Stimulated activated CD8-positive, alpha-beta memory T cell treated with anti-CD3 and anti-CD28 coated beads, Interleukin-12 subunit alpha, Interleukin-12 subunit beta, amount 100 ng/mL, for 1 hour (primary cell): ENCODE measurements at regions not wholly inside any gene's neighbourhood (a gene's known extent, or its start where the extent isn't known, plus 50 kb on each side); places are given as distances from the start of the nearest gene placed in this dataset.

Experiments
- DNase-seq: peaks from one replicate; pipeline ENCODE4 v3.0.0-alpha.2; 2020; ENCODE audit warnings: low read depth

DNA sequence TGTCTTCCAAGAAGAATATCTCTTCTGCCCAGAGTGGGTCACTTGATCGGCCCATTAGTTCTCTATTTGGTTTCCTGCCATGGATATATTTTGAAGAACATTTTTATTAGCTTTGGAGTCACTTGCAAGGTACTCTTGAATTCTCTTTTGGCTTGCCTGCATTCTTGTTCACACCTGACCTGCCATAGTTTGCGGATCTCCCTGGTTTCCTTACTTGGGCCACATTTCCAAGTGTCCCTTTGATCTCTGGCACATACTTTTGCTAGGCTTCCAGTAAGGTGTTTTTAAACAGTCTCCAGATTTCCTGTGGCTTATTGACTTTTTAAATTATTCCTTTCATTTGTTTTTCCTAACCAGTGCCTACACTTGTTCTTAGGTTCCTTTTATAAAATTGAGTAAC, 488.5 kb upstream of the MDFIC2 start:
- DNase-seq, result no peak

DNA sequence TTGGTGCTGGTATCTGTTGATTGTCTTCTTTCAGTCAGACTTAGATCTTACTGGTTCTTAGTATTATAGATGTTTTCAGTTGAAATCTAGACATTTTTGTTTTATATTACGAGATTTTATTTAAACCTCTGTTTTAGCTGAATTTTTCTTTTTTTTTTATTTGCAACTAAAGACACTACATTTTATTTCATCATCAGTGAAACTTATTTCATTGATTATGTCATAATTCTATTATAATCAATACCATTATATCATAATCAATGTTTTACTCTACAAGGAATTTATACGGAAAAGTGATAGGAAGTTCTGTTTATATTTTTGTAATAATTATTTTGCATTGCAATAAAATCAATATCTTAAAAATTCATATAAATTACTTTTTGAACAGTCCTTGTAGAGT, 477.4 kb upstream of the MDFIC2 start:
- DNase-seq, result no peak

DNA sequence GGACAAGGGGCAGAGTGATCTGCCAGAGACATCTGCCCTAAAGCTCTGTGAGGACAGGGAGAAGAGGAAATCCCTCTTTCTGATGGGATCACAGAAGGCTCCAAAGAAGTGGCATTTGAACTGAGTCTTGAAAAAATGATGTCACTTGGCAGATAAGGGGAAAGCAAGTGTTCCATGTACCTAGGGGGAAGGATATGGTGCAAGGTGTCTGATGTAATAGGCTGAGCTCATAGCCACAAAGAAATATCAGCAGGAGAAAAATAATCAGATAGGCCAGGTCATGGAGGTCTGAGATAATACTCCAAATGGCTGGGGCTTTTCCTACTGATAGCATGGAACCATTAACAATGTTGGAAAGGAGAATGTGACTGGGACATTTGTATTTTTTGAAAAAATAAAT, 468.4 kb upstream of the MDFIC2 start:
- no peak for DNase-seq

DNA sequence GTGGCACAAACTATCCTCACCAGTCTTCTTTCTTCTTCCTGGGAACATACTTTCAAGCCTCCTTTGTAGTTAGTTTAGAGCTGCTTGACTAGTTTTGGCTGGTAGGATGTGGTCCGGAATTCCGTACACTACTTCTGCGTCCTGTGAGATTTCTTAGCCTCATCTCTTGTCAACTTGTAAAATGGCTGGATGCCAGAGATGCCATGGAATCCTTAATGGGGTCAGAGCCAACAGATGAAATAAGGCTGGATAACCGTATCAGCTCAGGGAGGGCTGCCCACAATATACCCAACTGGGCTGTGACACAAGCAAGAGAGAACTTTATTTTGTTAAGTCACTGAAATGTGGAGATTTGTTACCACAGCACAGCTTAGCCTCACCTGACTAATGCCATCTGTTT, 466.9 kb upstream of the MDFIC2 start:
- no peak for DNase-seq

DNA sequence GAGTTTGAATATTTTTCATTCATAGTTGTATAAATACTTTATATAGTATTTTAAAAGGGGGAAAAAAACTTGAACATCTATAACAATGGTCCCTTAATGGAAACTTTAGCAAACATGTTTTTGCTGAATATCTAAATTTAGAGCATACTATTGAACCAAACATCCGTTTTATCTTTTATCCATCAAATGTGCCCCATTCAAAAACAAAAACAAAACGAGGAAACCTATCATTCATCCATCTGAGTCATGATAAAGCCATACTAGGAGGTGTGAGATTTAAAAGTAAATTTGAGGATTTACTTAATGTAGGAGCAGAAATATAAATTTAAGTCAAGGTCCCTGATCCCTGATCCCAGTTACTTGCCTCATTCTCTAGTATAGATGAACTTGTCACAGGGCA, 463.6 kb upstream of the MDFIC2 start:
- DNase-seq, result no peak

DNA sequence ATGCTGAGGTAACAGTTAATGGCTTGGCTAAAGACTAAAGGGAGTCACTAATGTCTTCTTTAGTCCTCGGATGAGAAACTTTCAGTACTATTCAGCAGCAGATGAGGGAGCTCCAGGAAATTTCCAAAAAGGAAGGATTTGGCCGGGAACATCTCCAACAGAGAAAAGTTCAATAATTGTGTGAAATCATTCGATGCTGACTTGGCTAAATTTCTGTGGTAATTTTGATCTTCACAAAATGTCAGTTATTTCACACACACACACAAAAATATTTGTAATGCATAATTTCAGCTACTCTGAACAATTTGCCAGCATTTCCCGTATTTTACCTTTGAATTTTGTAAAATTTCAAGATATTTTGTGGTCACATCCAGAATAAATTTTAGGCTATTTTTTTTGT, 462.8 kb upstream of the MDFIC2 start:
- DNase-seq, result no peak

DNA sequence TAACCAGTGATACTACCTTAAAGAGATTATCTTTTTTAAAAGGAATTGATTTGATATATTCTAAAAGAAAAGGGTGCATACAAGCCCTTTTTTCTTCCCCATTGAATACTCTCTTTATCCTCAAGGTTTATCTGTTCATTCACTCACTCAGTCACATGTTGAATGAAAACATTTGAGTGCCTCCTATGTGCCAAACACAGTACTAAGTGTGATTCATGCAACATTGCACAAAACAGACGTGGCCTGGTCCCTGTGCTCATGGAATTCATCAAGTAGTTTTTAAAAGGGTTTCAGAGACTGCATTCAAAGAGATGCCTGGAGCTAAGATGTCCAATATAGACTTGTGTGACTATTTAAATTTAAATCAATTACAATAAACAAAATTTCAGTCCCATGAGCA, 462.2 kb upstream of the MDFIC2 start:
- DNase-seq, result no peak

DNA sequence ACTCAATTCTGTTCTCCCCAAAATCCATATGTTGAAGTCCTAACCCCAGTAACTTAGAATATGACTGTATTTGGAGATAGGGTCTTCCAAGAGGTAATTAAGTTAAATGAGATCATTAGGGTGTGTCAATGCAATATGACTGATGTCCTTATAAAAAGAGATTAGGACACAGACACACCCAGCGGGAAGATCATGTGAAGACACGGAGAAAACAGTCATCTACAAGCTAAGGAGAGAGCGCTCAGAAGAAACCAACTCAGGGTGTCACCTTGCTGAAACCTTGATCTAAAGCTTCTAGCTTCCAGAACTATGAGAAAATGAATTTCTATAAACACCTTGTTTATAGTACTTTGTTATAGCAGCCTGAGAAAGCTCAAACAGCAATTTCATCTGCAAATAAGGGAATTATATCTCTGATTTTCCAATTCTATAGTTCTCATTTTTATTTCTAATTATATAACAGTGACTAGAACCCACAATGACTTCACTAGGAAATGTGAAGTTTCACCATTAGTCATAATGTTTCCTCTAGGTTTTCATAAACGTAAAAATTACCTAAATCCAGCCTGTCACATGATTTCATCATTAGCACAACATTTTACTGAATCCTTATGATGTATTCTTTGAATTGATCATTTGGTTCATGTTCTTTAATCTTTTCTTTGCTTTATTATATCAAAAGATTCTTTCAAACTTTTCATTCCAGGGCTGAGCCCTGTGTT, 459.1 kb upstream of the MDFIC2 start:
- no peak for DNase-seq

DNA sequence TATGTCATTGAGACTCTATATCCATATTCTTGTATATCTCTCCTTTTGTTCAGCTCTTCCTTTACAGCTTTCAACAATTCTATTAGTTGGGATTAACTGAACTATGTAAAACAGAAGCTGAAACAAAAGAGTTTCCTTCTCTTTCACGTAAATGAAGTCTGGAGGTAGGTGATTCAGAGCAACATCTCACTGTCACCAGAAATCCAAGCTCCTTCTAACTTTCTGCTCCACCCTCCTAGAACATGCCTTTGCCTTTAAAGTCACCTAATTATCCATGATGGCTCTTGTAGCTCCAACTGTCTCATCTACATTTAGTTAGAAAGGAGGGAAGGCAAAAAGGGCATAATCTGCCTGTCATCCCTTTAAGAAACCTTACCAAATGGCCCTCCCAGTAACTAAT, 458.2 kb upstream of the MDFIC2 start:
- DNase-seq, result no peak

DNA sequence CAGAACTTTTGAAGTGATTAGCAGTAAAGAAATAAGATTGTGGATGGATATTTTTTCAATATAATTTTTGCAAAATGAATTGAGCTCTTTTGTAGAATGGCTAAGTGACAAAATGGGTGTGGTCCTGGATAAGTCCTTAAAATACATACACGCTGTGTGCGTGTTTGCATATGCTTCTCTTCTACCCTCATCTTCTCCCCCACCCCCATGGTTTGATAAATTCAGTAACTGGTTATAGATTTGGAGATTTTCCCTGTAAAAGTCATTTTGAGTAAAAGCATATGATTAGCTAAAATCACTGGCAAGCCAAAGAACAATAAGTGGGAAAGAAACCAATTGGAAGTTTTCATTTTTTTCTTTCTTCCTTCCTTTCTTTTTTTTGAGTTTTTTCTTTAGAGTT, 453.9 kb upstream of the MDFIC2 start:
- DNase-seq, result no peak

DNA sequence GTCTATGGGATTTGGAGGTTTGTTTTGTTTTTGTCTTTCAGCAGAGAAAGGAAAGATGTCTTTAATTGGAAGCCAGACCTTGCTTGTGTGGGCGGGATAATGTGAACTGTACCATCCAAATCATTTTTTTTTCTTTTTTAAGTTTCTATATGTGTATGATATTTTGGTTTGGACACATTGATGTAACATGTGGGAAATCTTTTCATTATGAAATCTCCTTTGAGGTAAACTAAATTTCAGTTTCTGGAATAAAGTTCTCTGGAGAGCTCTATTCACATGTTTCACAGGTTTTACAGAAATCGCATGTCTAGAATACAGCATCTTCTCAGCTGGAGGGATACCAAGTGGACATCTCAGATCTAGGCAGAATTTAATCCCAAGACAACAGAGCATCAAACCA, 451.5 kb upstream of the MDFIC2 start:
- no peak for DNase-seq

DNA sequence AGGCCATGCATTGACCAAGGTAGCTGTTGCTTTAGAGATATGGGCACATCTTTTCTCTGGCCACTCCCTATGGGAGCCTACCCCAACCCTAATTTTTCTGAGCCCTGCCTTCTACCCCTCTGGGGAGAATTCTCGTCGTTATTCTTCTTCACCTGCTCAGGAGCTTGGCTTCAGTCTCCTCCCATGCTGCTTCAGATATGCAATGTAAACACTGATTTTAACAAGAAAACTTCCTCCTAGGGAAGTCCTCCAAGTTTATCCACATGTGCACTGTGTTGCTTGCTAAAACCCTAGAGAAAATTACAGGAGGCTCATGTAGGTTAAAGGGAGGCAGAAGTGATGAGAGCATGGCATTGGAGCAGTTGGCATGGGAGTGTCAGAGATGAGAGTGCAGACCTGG, 445.2 kb upstream of the MDFIC2 start:
- DNase-seq, result no peak

DNA sequence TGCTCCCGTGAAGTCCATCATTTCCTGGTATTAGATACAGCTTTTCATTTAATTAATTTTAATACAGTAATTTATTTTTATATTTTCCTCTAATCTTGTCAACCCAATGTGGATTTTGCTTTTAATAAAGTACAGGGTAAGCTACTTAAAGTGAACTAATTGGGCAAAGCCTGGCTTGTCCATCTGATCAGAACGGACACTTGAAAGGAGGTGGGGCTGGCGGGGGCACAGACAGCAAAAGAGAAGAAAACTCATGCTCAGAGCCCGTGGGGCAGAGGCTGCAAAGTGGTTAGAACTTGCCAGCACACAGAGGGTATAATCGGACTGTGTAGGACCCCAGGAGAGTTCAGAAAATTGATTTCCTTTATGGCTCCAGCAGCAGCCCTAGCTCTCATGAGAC, 443.1 kb upstream of the MDFIC2 start:
- DNase-seq, result no peak

DNA sequence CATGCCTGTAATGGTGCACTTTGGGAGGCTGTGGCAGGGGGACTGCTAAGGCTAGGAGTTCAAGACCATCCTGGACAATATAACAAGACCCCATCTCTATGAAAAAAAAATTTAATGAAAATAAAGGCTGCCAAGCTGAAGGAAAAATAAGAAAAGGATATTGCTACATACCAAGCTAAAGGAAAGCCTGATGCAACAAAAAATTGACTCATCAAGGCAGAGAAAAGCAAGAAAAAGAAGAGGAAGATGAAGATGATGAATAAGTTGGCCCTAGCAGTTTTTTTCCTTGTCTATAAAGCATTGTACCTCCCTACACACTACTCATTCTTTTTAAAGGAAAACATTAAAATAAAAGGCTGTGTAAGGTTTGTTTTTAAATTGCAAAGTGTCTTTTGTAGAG, 441.9 kb upstream of the MDFIC2 start:
- DNase-seq, result no peak

DNA sequence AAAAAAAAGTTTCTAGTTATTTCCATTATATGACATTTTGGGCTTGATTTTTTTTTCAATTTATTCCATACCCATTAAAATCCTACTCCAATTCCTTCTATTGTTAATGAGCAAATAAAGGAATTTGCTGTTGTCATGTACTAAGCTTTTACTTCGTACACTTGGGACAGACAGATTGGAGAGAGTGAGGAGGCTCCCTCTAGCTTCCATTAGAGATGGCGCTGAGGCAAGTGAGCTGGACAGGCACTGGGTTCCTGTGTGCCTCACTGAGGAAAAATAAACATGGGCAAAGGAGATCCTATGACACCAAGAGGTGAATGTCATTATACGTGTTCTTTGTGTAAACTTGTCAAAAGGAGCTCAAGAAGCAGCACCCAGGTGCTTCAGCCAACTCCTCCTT, 441.1 kb upstream of the MDFIC2 start:
- no peak for DNase-seq

DNA sequence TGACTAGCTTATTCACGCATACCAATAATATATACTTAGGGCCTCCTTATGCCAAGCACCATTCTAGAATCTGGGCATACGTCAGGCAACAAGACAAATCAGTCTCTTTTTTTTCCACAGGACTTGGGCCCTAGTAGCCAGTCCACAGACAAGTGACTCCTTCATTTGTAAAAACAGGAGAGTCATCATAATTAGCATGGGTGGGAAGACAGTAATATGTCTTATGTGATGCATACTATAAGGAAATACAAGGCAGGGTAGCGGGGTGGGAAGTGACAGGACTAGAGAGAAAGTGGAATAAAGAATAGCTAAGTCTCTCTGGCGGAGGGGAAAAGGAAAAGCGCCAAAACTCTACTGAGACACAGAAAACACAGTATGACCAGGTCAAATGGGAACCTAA, 439.6 kb upstream of the MDFIC2 start:
- no peak for DNase-seq

DNA sequence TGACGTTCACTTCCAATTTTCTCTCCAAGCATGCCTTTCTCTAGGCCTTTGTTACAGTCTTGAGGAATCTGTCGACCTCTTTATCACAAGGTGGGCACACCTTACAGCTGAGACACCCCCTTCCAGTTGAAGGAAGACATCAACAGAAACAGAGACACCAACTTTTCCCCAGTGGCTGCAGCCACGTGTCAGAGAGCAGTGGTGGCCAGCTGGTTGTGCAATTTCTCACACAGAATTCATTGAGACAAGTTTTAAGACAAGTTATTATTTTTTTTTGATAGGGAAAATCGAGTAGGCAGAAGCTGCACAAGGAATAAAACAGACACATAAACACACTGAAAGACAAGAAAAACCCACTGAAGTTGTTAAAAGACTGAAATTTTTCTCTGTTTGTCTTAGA, 436.7 kb upstream of the MDFIC2 start:
- DNase-seq, result no peak

DNA sequence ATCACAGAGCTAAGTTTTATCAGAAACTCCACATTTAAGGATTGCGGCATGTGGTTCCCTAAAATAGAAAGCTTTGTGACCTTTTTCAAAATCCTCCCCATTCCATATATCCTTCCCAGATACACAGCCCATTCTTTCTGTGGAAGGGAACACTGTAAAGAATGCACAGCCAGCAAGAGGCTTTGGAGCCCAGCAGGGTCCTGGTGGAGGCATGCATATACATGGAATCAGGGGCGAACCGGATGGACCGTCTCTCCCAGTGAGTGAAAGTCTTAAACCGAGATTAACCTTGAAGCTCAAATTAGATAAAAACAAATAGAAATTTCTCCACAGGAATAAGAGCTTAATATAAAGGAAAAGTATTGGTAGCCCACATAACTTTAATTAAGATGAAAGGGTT, 436.2 kb upstream of the MDFIC2 start:
- no peak for DNase-seq

DNA sequence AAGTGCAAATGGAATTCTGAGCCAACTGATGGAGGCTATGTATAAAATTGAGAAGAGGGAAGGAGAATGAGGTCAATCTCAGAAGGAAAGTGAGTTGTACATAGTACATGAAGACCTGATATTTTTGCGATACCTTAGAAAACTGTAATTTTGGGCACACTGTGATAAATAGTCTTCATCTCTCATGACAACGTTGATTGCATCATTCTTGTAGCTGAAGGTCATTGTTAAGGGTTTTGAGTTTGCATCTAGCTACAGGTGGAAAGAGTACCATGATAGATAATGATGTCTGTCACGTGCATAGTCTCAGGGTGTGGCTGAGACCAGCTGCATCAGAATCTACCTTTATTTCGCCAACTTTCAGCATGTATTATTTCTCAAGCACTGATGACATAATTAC, 435.4 kb upstream of the MDFIC2 start:
- no peak for DNase-seq

DNA sequence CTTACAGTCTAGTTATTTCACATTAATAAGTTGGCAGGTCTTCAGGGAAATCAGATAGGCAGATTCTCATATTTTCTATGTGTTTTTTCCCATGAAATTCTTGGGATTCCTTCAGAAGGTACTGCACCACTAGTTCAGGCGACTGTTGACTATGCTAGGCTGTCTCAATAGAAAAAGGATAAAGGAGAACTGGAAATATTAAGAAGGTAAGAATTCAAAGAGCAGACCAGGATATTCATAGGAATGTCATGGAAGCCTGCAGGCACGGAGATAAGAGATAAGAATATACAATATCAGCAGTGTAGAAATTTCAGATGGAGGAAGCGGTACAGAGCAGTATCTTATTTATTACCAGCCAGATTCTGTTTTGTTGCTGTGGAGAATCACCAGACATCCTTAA, 432.1 kb upstream of the MDFIC2 start:
- DNase-seq, result no peak

DNA sequence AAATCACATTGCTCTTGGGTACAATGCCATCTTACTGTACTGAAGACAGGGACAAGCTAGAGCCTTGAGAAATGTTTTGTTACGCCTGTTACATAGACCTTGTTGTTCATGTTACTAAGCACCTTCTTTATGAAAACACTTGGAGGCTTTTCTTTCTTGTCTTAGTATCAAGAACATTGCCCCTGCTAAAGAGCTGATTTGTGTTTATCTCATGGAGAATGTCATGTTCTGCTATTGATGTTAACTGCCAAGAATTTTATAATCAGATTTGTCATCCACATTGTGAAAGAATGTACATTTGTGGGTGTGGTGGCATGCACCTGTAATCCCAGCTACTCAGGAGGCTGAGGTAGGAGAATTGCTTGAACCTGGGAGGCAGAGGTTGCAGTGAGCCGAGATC, 431.3 kb upstream of the MDFIC2 start:
- no peak for DNase-seq

DNA sequence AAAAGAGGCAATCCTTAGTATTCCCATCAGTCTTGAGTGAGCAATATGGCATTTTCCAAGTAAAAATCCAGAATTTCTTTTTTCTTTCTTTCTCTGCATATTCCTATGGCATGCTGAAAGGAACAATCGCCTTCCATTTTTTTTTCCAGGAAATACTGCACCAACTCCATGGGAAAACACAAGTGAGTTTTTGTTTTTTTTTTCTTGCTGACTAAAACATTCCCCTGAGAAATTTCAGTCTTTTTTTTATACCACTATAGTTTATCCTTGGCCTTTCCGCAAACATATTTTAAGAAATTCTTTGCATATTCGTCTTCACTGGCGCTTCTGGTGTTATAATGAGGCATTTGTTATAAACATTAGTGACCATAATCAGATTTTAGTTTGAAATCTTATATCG, 429.6 kb upstream of the MDFIC2 start:
- no peak for DNase-seq

DNA sequence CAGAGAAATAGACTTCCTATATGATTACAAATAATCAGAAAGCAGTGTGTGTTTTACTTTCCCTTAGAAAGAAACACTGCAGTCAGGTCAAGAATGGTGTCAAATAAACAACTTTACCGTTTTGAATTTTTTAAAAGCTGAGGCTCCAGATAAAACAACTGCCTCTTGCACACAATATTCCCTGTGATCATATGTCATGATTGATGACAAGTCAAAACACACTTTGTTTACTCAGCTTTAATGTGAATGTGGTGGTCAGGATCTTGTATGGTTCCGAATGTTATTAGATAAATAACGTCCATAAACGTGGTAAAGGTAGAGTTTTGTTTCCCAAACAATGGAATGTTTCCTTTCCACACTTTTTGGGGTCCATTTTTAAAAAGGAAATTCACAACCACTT, 428.4 kb upstream of the MDFIC2 start:
- no peak for DNase-seq

DNA sequence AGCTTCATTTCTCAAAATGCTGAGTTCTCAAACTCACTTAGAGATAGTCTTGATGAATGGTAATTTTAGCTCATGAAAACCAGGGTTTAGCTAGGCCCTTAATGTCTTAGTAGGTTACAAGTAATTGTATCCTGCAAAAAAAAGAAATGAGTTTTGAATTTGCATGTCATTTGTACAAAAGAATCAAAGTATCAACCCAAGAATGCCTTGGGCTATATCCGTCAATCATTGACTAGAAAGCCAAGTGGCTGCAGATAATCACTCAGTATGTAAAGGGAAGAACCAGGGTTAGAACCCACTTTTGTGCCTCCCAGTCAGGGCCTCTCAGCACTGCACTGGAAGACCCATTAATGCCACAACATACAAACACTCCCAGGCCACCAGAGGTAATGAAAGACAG, 427.6 kb upstream of the MDFIC2 start:
- no peak for DNase-seq

DNA sequence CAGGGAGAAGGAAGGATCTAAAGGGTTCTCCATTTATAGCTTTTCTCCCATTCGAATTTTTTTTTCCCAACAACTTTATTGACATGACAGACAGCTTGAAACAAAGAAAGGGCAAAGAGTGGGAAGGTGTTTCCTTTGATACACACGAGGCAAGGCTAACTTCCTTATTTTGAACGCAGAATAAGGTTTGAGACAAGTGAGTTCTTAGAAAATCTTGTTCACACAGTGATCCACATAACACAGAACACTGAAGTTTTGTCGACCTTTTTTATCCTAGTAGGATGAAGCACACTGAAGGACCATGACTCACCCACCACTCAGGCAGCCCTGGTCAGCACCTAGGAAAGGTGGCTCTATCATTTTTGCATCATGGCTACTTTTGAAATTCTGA, 425.8 kb upstream of the MDFIC2 start:
- no peak for DNase-seq
